Activated naive CD4-positive, alpha-beta T cell treated with anti-CD3 and anti-CD28 coated beads, Interleukin-2, amount 50 U/mL, for 24 hours (primary cell): ENCODE measurements at regions not wholly inside any gene's neighbourhood (a gene's known extent, or its start where the extent isn't known, plus 50 kb on each side); places are given as distances from the start of the nearest gene placed in this dataset.
"Not testable (repeated sequence)": the region's sequence is repeated elsewhere in the genome, so short reads cannot be mapped to it uniquely, and the experiment has no call there.

Experiments
- H3K27ac Mint-ChIP-seq: one replicate; pipeline ENCODE4 v1.8.0; 2021; ENCODE audit warnings: mild to moderate bottlenecking, mixed read lengths
- H3K27me3 Mint-ChIP-seq: one replicate; pipeline ENCODE4 v1.8.0; 2021; ENCODE audit warnings: mixed read lengths
- H3K36me3 Mint-ChIP-seq: one replicate; pipeline ENCODE4 v1.8.0; 2021; ENCODE audit warnings: mixed read lengths
- H3K4me1 Mint-ChIP-seq: one replicate; pipeline ENCODE4 v1.8.0; 2021; ENCODE audit warnings: mixed read lengths
- H3K4me3 Mint-ChIP-seq: one replicate; pipeline ENCODE4 v1.8.0; 2021; ENCODE audit warnings: mild to moderate bottlenecking, mixed read lengths
- H3K9me3 Mint-ChIP-seq: one replicate; pipeline ENCODE4 v1.8.0; 2021; ENCODE audit warnings: mixed read lengths

- Mint-ChIP-seq H3K27me3 (no peaks in the 10 kb centered on the region), H3K9me3 (no peaks in the 10 kb centered on the region), H3K36me3 (no peaks in the 10 kb centered on the region), H3K27ac (no peak overlapping the region), H3K4me3 (no peak overlapping the region), H3K4me1 (no peaks in the 10 kb centered on the region)
Measured at GRCh38 chr13:104949840-104950740, 1585.4 kb downstream of the EFNB2 start.

GRCh38 chr13:104944176-104944575 is 1591.3 kb downstream of the EFNB2 start:
- Mint-ChIP-seq H3K27ac (no peak overlapping the region), H3K4me3 (no peak overlapping the region), H3K36me3 (no peaks in the 10 kb centered on the region), H3K27me3 (peaks cover 2% of the 10 kb centered on the region), H3K9me3 (no peaks in the 10 kb centered on the region), H3K4me1 (no peaks in the 10 kb centered on the region)

- no peaks in the 10 kb centered on the region for H3K36me3 Mint-ChIP-seq
- H3K27ac Mint-ChIP-seq = no peak overlapping the region
- no peak overlapping the region for H3K4me3 Mint-ChIP-seq
- H3K9me3 Mint-ChIP-seq = no peaks in the 10 kb centered on the region
- peaks cover 2% of the 10 kb centered on the region for H3K27me3 Mint-ChIP-seq
- no peaks in the 10 kb centered on the region for H3K4me1 Mint-ChIP-seq
Measured at GRCh38 chr13:104943331-104943730, 1592.1 kb downstream of the EFNB2 start.

- H3K4me3 Mint-ChIP-seq = no peak overlapping the region
Measured at GRCh38 chr13:104937881-104938280, 1597.6 kb downstream of the EFNB2 start.

GRCh38 chr13:104936304-104936703 is 1599.2 kb downstream of the EFNB2 start:
- peaks cover 1% of the 10 kb centered on the region for H3K27me3 Mint-ChIP-seq
- H3K9me3 Mint-ChIP-seq = no peaks in the 10 kb centered on the region
- H3K4me1 Mint-ChIP-seq = no peaks in the 10 kb centered on the region
- no peaks in the 10 kb centered on the region for H3K36me3 Mint-ChIP-seq
- no peak overlapping the region for H3K4me3 Mint-ChIP-seq
- H3K27ac Mint-ChIP-seq = no peak overlapping the region

More at GRCh38 chr13:104937881-104938280, 1597.6 kb downstream of the EFNB2 start:
- no peaks in the 10 kb centered on the region for H3K4me1 Mint-ChIP-seq
- H3K27me3 Mint-ChIP-seq = peaks cover 2% of the 10 kb centered on the region
- H3K9me3 Mint-ChIP-seq = no peaks in the 10 kb centered on the region
- no peak overlapping the region for H3K27ac Mint-ChIP-seq
- H3K36me3 Mint-ChIP-seq = no peaks in the 10 kb centered on the region

GRCh38 chr13:104920513-104920912 is 1614.9 kb downstream of the EFNB2 start:
- H3K27me3 Mint-ChIP-seq, H3K9me3 Mint-ChIP-seq, H3K4me1 Mint-ChIP-seq, H3K36me3 Mint-ChIP-seq, H3K4me3 Mint-ChIP-seq, H3K27ac Mint-ChIP-seq: not testable (repeated sequence)

- H3K4me3 Mint-ChIP-seq = no peak overlapping the region
- H3K36me3 Mint-ChIP-seq = no peaks in the 10 kb centered on the region
- H3K9me3 Mint-ChIP-seq = peaks cover 6% of the 10 kb centered on the region
- H3K27me3 Mint-ChIP-seq = no peaks in the 10 kb centered on the region
- H3K4me1 Mint-ChIP-seq = no peaks in the 10 kb centered on the region
- no peak overlapping the region for H3K27ac Mint-ChIP-seq
Measured at GRCh38 chr13:104920091-104920490, 1615.4 kb downstream of the EFNB2 start.

- H3K4me1 Mint-ChIP-seq = no peaks in the 10 kb centered on the region
- no peaks in the 10 kb centered on the region for H3K36me3 Mint-ChIP-seq
- no peaks in the 10 kb centered on the region for H3K9me3 Mint-ChIP-seq
- H3K4me3 Mint-ChIP-seq = no peak overlapping the region
- no peaks in the 10 kb centered on the region for H3K27me3 Mint-ChIP-seq
- H3K27ac Mint-ChIP-seq = no peak overlapping the region
Measured at GRCh38 chr13:104900191-104900817, 1635.2 kb downstream of the EFNB2 start.

GRCh38 chr13:104898484-104898883 is 1637.0 kb downstream of the EFNB2 start:
- Mint-ChIP-seq H3K4me3 (no peak overlapping the region), H3K9me3 (no peaks in the 10 kb centered on the region), H3K27ac (no peak overlapping the region), H3K36me3 (no peaks in the 10 kb centered on the region), H3K27me3 (no peaks in the 10 kb centered on the region), H3K4me1 (no peaks in the 10 kb centered on the region)

- no peaks in the 10 kb centered on the region for H3K9me3 Mint-ChIP-seq
- no peak overlapping the region for H3K4me3 Mint-ChIP-seq
- no peak overlapping the region for H3K27ac Mint-ChIP-seq
- H3K36me3 Mint-ChIP-seq = no peaks in the 10 kb centered on the region
- no peaks in the 10 kb centered on the region for H3K4me1 Mint-ChIP-seq
- no peaks in the 10 kb centered on the region for H3K27me3 Mint-ChIP-seq
Measured at GRCh38 chr13:104895521-104895920, 1639.9 kb downstream of the EFNB2 start.

- Mint-ChIP-seq H3K27me3 (no peaks in the 10 kb centered on the region), H3K4me1 (peaks cover 4% of the 10 kb centered on the region), H3K4me3 (no peak overlapping the region), H3K27ac (no peak overlapping the region), H3K9me3 (no peaks in the 10 kb centered on the region), H3K36me3 (no peaks in the 10 kb centered on the region)
Measured at GRCh38 chr13:104875038-104875754, 1660.3 kb downstream of the EFNB2 start.

- H3K4me1 Mint-ChIP-seq = peaks cover 4% of the 10 kb centered on the region
Measured at GRCh38 chr13:104872153-104872552, 1663.3 kb downstream of the EFNB2 start.

GRCh38 chr13:104871456-104871855 is 1664.0 kb downstream of the EFNB2 start:
- no peak overlapping the region for H3K27ac Mint-ChIP-seq
- H3K27me3 Mint-ChIP-seq = no peaks in the 10 kb centered on the region
- H3K4me1 Mint-ChIP-seq = peaks cover 4% of the 10 kb centered on the region
- H3K36me3 Mint-ChIP-seq = no peaks in the 10 kb centered on the region
- H3K9me3 Mint-ChIP-seq = no peaks in the 10 kb centered on the region
- no peak overlapping the region for H3K4me3 Mint-ChIP-seq

More at GRCh38 chr13:104872153-104872552, 1663.3 kb downstream of the EFNB2 start:
- no peaks in the 10 kb centered on the region for H3K27me3 Mint-ChIP-seq
- H3K9me3 Mint-ChIP-seq = no peaks in the 10 kb centered on the region
- no peaks in the 10 kb centered on the region for H3K36me3 Mint-ChIP-seq
- H3K4me3 Mint-ChIP-seq = no peak overlapping the region
- H3K27ac Mint-ChIP-seq = no peak overlapping the region

GRCh38 chr13:104869501-104869900 is 1666.0 kb downstream of the EFNB2 start:
- Mint-ChIP-seq H3K4me3 (no peak overlapping the region), H3K27ac (no peak overlapping the region), H3K4me1 (no peaks in the 10 kb centered on the region), H3K9me3 (no peaks in the 10 kb centered on the region), H3K27me3 (no peaks in the 10 kb centered on the region), H3K36me3 (no peaks in the 10 kb centered on the region)

- no peaks in the 10 kb centered on the region for H3K27me3 Mint-ChIP-seq
- H3K4me1 Mint-ChIP-seq = no peaks in the 10 kb centered on the region
- H3K9me3 Mint-ChIP-seq = no peaks in the 10 kb centered on the region
- no peaks in the 10 kb centered on the region for H3K36me3 Mint-ChIP-seq
- H3K27ac Mint-ChIP-seq = no peak overlapping the region
- H3K4me3 Mint-ChIP-seq = no peak overlapping the region
Measured at GRCh38 chr13:104868806-104869205, 1666.7 kb downstream of the EFNB2 start.

- Mint-ChIP-seq H3K4me3 (no peak overlapping the region), H3K9me3 (no peaks in the 10 kb centered on the region), H3K27ac (no peak overlapping the region), H3K4me1 (no peaks in the 10 kb centered on the region), H3K27me3 (no peaks in the 10 kb centered on the region), H3K36me3 (no peaks in the 10 kb centered on the region)
Measured at GRCh38 chr13:104855581-104855980, 1679.9 kb downstream of the EFNB2 start.
